GM23248 (cell line): ENCODE measurements at regions not wholly inside any gene's neighbourhood (a gene's known extent, or its start where the extent isn't known, plus 50 kb on each side); places are given as distances from the start of the nearest gene placed in this dataset.

Experiments
- DNase-seq: peaks from one replicate; pipeline ENCODE4 v3.0.0-alpha.2; 2015
- H2AFZ ChIP-seq: fragments of 200-600 bp; sonication (generic); 2 replicates; pipeline ENCODE4 v1.6.1; 2016; ENCODE audit warnings: antibody characterized with exemption
- H3F3A ChIP-seq: fragments of 200-600 bp; sonication (generic); 2 replicates; pipeline ENCODE4 v1.6.1; 2016; ENCODE audit warnings: mild to moderate bottlenecking, antibody characterized with exemption, mixed run types; ENCODE audit not compliant: insufficient read depth
- H3K27ac ChIP-seq: fragments of 200-600 bp; sonication (generic); 2 replicates; pipeline ENCODE4 v1.5.1; 2016; ENCODE audit warnings: mild to moderate bottlenecking
- H3K27me3 ChIP-seq: fragments of 200-600 bp; sonication (generic); replicated peaks from 2 replicates; pipeline ENCODE4 v1.6.1; 2016; ENCODE audit warnings: mild to moderate bottlenecking; ENCODE audit not compliant: insufficient read depth
- H3K36me3 ChIP-seq: fragments of 200-600 bp; sonication (generic); 2 replicates; pipeline ENCODE4 v1.6.1; 2016; ENCODE audit warnings: low read depth, mild to moderate bottlenecking
- H3K4me1 ChIP-seq: fragments of 200-600 bp; sonication (generic); 2 replicates; pipeline ENCODE4 v1.6.1; 2016; ENCODE audit warnings: mild to moderate bottlenecking; ENCODE audit not compliant: insufficient read depth
- H3K4me2 ChIP-seq: fragments of 200-600 bp; sonication (generic); one replicate; pipeline ENCODE4 v1.6.1; 2016; ENCODE audit warnings: mild to moderate bottlenecking; ENCODE audit not compliant: unreplicated experiment
- H3K4me3 ChIP-seq: fragments of 200-600 bp; sonication (generic); 2 replicates; pipeline ENCODE4 v1.5.1; 2016; ENCODE audit warnings: mild to moderate bottlenecking
- H3K79me2 ChIP-seq: fragments of 200-600 bp; sonication (generic); 2 replicates; pipeline ENCODE4 v1.6.1; 2016; ENCODE audit warnings: mild to moderate bottlenecking; ENCODE audit not compliant: insufficient read depth
- H3K9ac ChIP-seq: fragments of 200-600 bp; sonication (generic); 2 replicates; pipeline ENCODE4 v1.6.1; 2016; ENCODE audit warnings: mild to moderate bottlenecking
- H3K9me2 ChIP-seq: fragments of 200-600 bp; sonication (generic); 2 replicates; pipeline ENCODE4 v1.6.1; 2016; ENCODE audit warnings: mixed run types, mild to moderate bottlenecking, moderate library complexity; ENCODE audit not compliant: insufficient read depth
- H3K9me3 ChIP-seq: fragments of 200-600 bp; sonication (generic); one replicate; pipeline ENCODE4 v1.6.1; 2017; ENCODE audit warnings: low read depth
- H4K20me1 ChIP-seq: fragments of 200-600 bp; sonication (generic); 2 replicates; pipeline ENCODE4 v1.6.0; 2016; ENCODE audit not compliant: insufficient read depth
- EZH2 ChIP-seq: fragments of 200-600 bp; sonication (generic); IDR thresholded peaks from 2 replicates; pipeline ENCODE4 v1.6.1; 2018; ENCODE audit warnings: antibody characterized with exemption, mild to moderate bottlenecking; ENCODE audit not compliant: insufficient read depth, poor library complexity, severe bottlenecking
- EZH2phosphoT487 ChIP-seq: fragments of 200-600 bp; sonication (generic); IDR thresholded peaks from 2 replicates; pipeline ENCODE4 v1.6.1; 2018; ENCODE audit warnings: antibody characterized with exemption, moderate library complexity, mild to moderate bottlenecking, low read depth; ENCODE audit not compliant: insufficient read depth
- WGBS, 2 experiments: methylation state at CpG; one replicate each; pipeline ENCODE4 v1.1.6; 2015 to 2017; ENCODE audit warnings: low lambda C conversion rate in 2 of 2, low coverage in 1 of 2; ENCODE audit errors: missing lambda C conversion rate in 2 of 2; 5-methylcytosine and 5-hydroxymethylcytosine counted together
- in situ Hi-C: fragments of 300-500 bp; cut with MboI; formaldehyde crosslinking; loops from 2 replicates; pipeline ENCODE4 v1.15.0; 2020

- H3K9me3 ChIP-seq: no peaks in the 10 kb centered on the region
- H3K36me3 ChIP-seq: no peaks in the 10 kb centered on the region
- no peak overlapping the region for H3K4me3 ChIP-seq
- H3K4me2 ChIP-seq: no peak overlapping the region
- H3K9me2 ChIP-seq: no peaks in the 10 kb centered on the region
- H4K20me1 ChIP-seq: no peaks in the 10 kb centered on the region
- H3K9ac ChIP-seq: no peak overlapping the region
- in situ Hi-C loops: no loop called here
- no peaks in the 10 kb centered on the region for H3K4me1 ChIP-seq
- H3K27ac ChIP-seq: no peak overlapping the region
- 59 to 65% methylated on average over 2 of the region's 2 CpGs for WGBS, 2 experiments
- H3K27me3 ChIP-seq: no peaks in the 10 kb centered on the region
- no peaks in the 10 kb centered on the region for H3F3A ChIP-seq
- DNase-seq: no peak
- H3K79me2 ChIP-seq: no peaks in the 10 kb centered on the region
- no peak for TF ChIP-seq EZH2phosphoT487
- TF ChIP-seq EZH2: no peak
- H2AFZ ChIP-seq: no peak overlapping the region
Measured at GRCh38 chr4:146998157-146998556, 52.5 kb upstream of the TTC29 start.

GRCh38 chr4:147003956-147004809 lies 58.5 kb upstream of the TTC29 start:
- no peak overlapping the region for H3K4me3 ChIP-seq
- no peaks in the 10 kb centered on the region for H3K27me3 ChIP-seq
- 49 to 50% methylated on average over 9 of the region's 9 CpGs for WGBS, 2 experiments
- no peaks in the 10 kb centered on the region for H3F3A ChIP-seq
- no peaks in the 10 kb centered on the region for H3K79me2 ChIP-seq
- no peaks in the 10 kb centered on the region for H3K36me3 ChIP-seq
- H3K9ac ChIP-seq: no peak overlapping the region
- TF ChIP-seq EZH2: no peak
- no peak for TF ChIP-seq EZH2phosphoT487
- H3K9me2 ChIP-seq: no peaks in the 10 kb centered on the region
- H2AFZ ChIP-seq: no peak overlapping the region
- no peak for DNase-seq
- in situ Hi-C loops: no loop called here
- H3K4me2 ChIP-seq: no peak overlapping the region
- no peak overlapping the region for H3K27ac ChIP-seq
- no peaks in the 10 kb centered on the region for H3K4me1 ChIP-seq
- no peaks in the 10 kb centered on the region for H3K9me3 ChIP-seq
- H4K20me1 ChIP-seq: no peaks in the 10 kb centered on the region

GRCh38 chr4:147006229-147006628 lies 60.6 kb upstream of the TTC29 start:
- no peaks in the 10 kb centered on the region for H3F3A ChIP-seq
- no peaks in the 10 kb centered on the region for H3K27me3 ChIP-seq
- no peak for TF ChIP-seq EZH2
- no peak for TF ChIP-seq EZH2phosphoT487
- H3K9me2 ChIP-seq: no peaks in the 10 kb centered on the region
- no peaks in the 10 kb centered on the region for H3K79me2 ChIP-seq
- no peak overlapping the region for H3K4me3 ChIP-seq
- no peak overlapping the region for H3K9ac ChIP-seq
- in situ Hi-C loops: no loop called here
- H3K27ac ChIP-seq: no peak overlapping the region
- 71 to 73% methylated on average over 2 of the region's 2 CpGs for WGBS, 2 experiments
- H3K4me1 ChIP-seq: no peaks in the 10 kb centered on the region
- DNase-seq: no peak
- no peaks in the 10 kb centered on the region for H4K20me1 ChIP-seq
- H3K9me3 ChIP-seq: no peaks in the 10 kb centered on the region
- H3K4me2 ChIP-seq: no peak overlapping the region
- H3K36me3 ChIP-seq: no peaks in the 10 kb centered on the region
- no peak overlapping the region for H2AFZ ChIP-seq

- WGBS, 2 experiments: 58 to 59% methylated on average over 4 of the region's 4 CpGs
- Histone ChIP-seq H3K4me3 (no peak overlapping the region), H3K36me3 (no peaks in the 10 kb centered on the region), H3K4me1 (no peaks in the 10 kb centered on the region), H3K79me2 (no peaks in the 10 kb centered on the region), H4K20me1 (no peaks in the 10 kb centered on the region), H3K27ac (no peak overlapping the region), H3F3A (no peaks in the 10 kb centered on the region), H3K4me2 (no peak overlapping the region), H3K27me3 (no peaks in the 10 kb centered on the region), H3K9me3 (no peaks in the 10 kb centered on the region), H3K9me2 (no peaks in the 10 kb centered on the region), H3K9ac (no peak overlapping the region), H2AFZ (no peak overlapping the region)
- in situ Hi-C loops: no loop called here
- no peak for TF ChIP-seq EZH2phosphoT487
- TF ChIP-seq EZH2: no peak
- DNase-seq: no peak
Measured at GRCh38 chr4:147009875-147010274, 64.2 kb upstream of the TTC29 start.

- no peak overlapping the region for H2AFZ ChIP-seq
- no peaks in the 10 kb centered on the region for H3K9me3 ChIP-seq
- TF ChIP-seq EZH2phosphoT487 (no peak), EZH2 (no peak)
- no peaks in the 10 kb centered on the region for H3K9me2 ChIP-seq
- no peak overlapping the region for H3K4me3 ChIP-seq
- H3K79me2 ChIP-seq: no peaks in the 10 kb centered on the region
- H3K4me1 ChIP-seq: no peaks in the 10 kb centered on the region
- DNase-seq: no peak
- in situ Hi-C loops: no loop called here
- no peaks in the 10 kb centered on the region for H3K36me3 ChIP-seq
- H3F3A ChIP-seq: no peaks in the 10 kb centered on the region
- 87 to 91% methylated on average over 8 of the region's 8 CpGs for WGBS, 2 experiments
- no peaks in the 10 kb centered on the region for H4K20me1 ChIP-seq
- H3K4me2 ChIP-seq: no peak overlapping the region
- H3K9ac ChIP-seq: no peak overlapping the region
- H3K27ac ChIP-seq: no peak overlapping the region
- no peaks in the 10 kb centered on the region for H3K27me3 ChIP-seq
Measured at GRCh38 chr4:147011411-147011810, 65.7 kb upstream of the TTC29 start.
